ENCODE measurements at regions not wholly inside any gene's neighbourhood (a gene's known extent, or its start where the extent isn't known, plus 50 kb on each side); places are given as distances from the start of the nearest gene placed in this dataset.

GRCh38 chr18:8944871-8945245 lies 157.6 kb upstream of the NDUFV2 start:
- 64% methylated on average over 7 of the region's 7 CpGs for WGBS (ENCODE audit: insufficient coverage, low coverage, low lambda C conversion rate, missing lambda C conversion rate)
- ATAC-seq = no peak

GRCh38 chr18:8945514-8945913 lies 157.0 kb upstream of the NDUFV2 start:
- Histone ChIP-seq H3K27ac (no peak overlapping the region), H3K4me3 (no peak overlapping the region), H3K36me3 (no peaks in the 10 kb centered on the region), H3K9me3 (no peaks in the 10 kb centered on the region), H3K27me3 (no peaks in the 10 kb centered on the region), H3K4me1 (no peaks in the 10 kb centered on the region)
- DNase-seq (no peak), ATAC-seq (no peak)
- intact Hi-C loops (cut with DNase I) = no loop called here
- TF ChIP-seq CTCF (IDR thresholded peaks at IDR 0.05) (no peak), POLR2A (IDR thresholded peaks at IDR 0.05) (no peak)
- 20% methylated on average over 2 of the region's 2 CpGs for WGBS (ENCODE audit: insufficient coverage, low coverage, low lambda C conversion rate, missing lambda C conversion rate)

More at GRCh38 chr18:8944871-8945245, 157.6 kb upstream of the NDUFV2 start:
- DNase-seq = no peak
- intact Hi-C loops (cut with DNase I) = no loop called here
- H3K9me3 ChIP-seq = no peaks in the 10 kb centered on the region
- no peak overlapping the region for H3K27ac ChIP-seq
- TF ChIP-seq CTCF (IDR thresholded peaks at IDR 0.05) = no peak
- no peak for TF ChIP-seq POLR2A (IDR thresholded peaks at IDR 0.05)
- no peaks in the 10 kb centered on the region for H3K27me3 ChIP-seq
- H3K4me3 ChIP-seq = no peak overlapping the region
- H3K4me1 ChIP-seq = no peaks in the 10 kb centered on the region
- H3K36me3 ChIP-seq = no peaks in the 10 kb centered on the region

DNA sequence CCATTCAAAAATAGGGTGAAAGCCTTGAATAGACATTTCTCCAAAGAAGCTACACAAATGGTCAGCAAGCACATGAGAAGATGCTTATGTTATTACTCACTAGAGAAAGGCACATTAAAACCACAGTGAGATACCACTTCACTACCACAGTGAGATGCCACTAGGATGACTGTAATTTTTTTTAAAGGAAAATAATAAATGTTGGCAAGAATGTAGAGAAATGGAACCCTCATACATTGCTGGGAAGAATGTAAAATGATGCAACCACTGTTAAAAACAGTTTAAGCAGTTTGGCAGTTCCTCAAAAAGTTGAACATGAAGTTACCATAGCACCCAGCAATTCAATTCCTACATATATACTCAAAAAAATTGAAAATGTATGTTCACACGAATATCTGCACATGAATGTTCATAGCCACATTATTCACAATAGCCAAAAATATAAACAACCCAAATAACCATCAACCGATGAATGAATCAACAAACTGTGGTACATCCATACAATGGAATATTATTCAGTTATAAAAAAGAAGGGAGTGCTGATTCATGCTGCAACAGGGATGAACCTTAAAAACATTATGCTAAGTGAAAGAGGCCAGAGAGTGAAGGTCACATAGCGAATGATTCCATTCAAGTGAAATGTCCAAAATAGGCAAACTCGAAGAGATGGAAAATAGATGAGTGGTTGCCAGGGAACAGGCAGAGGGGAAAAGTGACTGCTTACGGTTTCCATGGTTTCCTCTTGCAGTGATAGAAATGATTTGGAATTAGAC lies 156.2 kb upstream of the NDUFV2 start:
- Histone ChIP-seq H3K4me3 (no peak overlapping the region), H3K9me3 (no peaks in the 10 kb centered on the region), H3K36me3 (no peaks in the 10 kb centered on the region), H3K4me1 (no peaks in the 10 kb centered on the region), H3K27me3 (no peaks in the 10 kb centered on the region), H3K27ac (no peak overlapping the region)
- intact Hi-C loops (cut with DNase I) = no loop called here
- ATAC-seq (no peak), DNase-seq (no peak)
- WGBS (ENCODE audit: insufficient coverage, low coverage, low lambda C conversion rate, missing lambda C conversion rate) = 85% methylated on average over 5 of the region's 5 CpGs
- TF ChIP-seq POLR2A (IDR thresholded peaks at IDR 0.05) (no peak), CTCF (IDR thresholded peaks at IDR 0.05) (no peak)

GRCh38 chr18:8947566-8947965 lies 154.9 kb upstream of the NDUFV2 start:
- intact Hi-C loops (cut with DNase I) = no loop called here
- Histone ChIP-seq H3K9me3 (no peaks in the 10 kb centered on the region), H3K4me3 (no peak overlapping the region), H3K4me1 (no peaks in the 10 kb centered on the region), H3K36me3 (no peaks in the 10 kb centered on the region), H3K27me3 (no peaks in the 10 kb centered on the region), H3K27ac (no peak overlapping the region)
- WGBS (ENCODE audit: insufficient coverage, low coverage, low lambda C conversion rate, missing lambda C conversion rate) = 75% methylated on average over 3 of the region's 6 CpGs
- DNase-seq (no peak), ATAC-seq (no peak)
- TF ChIP-seq CTCF (IDR thresholded peaks at IDR 0.05) = no peak
- TF ChIP-seq POLR2A (IDR thresholded peaks at IDR 0.05) = no peak
